OCI-M1 (cell line): ENCODE measurements at regions not wholly inside any gene's neighbourhood (a gene's known extent, or its start where the extent isn't known, plus 50 kb on each side); places are given as distances from the start of the nearest gene placed in this dataset.

ENCODE experiments used
- DNase-seq: peaks from one replicate; lab custom pipeline; 2025; lab: John Stamatoyannopoulos, UW

DNA sequence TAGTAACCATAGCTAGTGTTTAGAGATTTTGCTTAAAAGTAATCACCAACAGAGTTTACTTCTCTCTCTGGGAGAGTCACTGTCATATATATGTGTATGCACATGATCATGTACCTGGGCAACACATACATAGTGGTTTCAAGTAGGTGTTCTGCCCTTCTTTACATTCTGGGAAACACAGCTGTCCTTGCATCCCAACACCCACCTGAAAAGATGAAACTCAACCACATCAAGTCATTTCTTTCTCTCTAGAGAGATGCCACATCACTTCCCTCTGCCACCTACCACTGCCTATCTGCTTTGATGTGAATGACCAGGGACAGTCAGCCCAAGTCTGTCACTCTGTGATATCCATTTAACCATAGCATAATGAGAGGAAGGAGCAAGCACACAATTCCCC is 155.8 kb upstream of the GADL1 start:
- no peak for DNase-seq

- no peak for DNase-seq
Measured at GRCh38 chr3:31051226-31051625, 156.8 kb upstream of the GADL1 start.

DNA sequence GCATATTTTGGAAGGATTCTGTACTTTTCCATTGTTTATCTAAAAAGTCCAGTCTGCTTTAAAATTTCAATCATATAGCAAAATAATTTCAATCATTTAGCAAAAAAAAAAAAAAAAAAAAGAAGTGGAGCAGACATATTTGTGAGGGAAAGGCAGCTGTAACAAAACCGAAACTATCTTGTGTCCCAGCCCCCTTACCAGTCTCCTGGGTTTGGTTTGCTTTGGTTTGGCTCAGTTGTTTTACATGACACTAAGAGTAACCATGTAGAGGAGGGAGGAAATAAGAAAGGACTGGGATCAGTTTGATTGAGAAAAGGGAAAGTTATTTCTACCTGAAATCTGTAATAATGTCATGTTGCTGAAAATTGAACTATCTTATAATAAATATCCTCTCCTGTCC is 158.8 kb upstream of the GADL1 start:
- DNase-seq: peak; percentile 61

- no peak for DNase-seq
Measured at GRCh38 chr3:31054032-31054431, 159.6 kb upstream of the GADL1 start.

DNA sequence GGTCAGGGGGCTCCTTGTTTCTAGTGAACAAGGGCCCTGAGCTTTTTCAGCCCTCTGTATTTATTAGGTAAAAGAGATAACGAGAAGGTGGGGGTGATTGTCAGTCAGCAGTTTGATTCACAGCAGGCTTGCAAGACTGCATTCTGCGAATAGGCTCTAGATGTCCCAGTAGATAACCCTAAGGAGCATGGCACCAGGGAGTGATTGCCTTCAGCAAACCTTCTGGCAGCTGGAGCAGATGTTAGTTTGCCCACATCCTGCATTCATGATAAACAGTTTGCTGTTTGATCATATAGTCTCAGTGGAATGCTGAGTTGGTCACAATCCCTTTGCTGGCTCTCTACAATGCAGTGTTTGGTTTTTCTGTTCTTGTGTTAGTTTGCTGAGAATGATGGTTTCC is 161.3 kb upstream of the GADL1 start:
- no peak for DNase-seq

DNA sequence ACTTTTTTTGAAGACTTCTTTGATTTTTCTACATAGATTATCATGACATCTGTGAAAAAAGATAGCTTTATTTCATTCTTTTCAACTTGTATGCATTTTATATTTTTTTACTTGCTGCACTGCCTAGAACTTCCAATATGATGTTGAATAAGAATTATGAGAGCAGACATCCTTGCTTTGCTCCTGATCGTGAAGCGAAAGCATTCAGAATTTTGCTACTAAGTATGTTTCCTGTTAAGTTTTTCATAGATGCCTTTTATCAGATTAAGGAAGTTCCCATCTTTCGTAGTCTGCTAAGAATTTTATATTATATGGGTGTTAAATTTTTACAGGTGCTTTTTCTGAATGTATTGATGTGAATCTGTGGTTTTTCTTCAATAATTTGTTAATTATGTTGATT is 163.4 kb upstream of the GADL1 start:
- DNase-seq: no peak

- no peak for DNase-seq
Measured at GRCh38 chr3:31064021-31064420, 169.6 kb upstream of the GADL1 start.

- DNase-seq: no peak
Measured at GRCh38 chr3:31065765-31066164, 171.3 kb upstream of the GADL1 start.

- DNase-seq: no peak
Measured at GRCh38 chr3:31067004-31067403, 172.5 kb upstream of the GADL1 start.

GRCh38 chr3:31075471-31075870 is 181.0 kb upstream of the GADL1 start:
- no peak for DNase-seq

GRCh38 chr3:31075876-31076275 is 181.4 kb upstream of the GADL1 start:
- no peak for DNase-seq

DNA sequence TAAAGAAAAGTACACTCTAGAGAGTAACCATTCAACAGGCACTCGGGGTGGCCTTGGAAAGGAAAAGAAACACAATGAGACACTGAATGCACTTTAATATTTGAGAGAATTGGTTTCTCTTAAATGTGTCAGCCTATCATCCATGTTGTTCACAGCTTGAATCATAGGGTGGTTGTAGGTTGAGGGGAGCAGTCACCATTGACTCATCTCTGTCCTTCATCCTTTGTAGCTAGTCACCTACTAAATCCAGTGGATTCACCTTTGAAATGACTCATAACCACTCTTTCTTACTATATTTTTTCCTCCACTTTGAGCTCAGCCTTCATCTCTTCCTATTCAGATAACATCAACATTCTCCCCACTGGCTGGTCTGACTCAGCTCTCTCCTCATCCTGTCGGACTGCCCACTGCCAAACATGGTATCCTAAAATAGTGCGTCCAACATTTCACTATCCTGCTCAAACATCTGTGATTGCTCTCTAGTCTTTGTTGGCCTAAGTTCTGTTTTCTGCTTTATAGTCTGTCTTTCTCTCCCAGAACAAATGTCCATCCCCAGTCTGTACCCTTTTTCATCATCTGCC is 182.7 kb upstream of the GADL1 start:
- peak; percentile 73 for DNase-seq

GRCh38 chr3:31077826-31078225 is 183.4 kb upstream of the GADL1 start:
- DNase-seq: no peak

DNA sequence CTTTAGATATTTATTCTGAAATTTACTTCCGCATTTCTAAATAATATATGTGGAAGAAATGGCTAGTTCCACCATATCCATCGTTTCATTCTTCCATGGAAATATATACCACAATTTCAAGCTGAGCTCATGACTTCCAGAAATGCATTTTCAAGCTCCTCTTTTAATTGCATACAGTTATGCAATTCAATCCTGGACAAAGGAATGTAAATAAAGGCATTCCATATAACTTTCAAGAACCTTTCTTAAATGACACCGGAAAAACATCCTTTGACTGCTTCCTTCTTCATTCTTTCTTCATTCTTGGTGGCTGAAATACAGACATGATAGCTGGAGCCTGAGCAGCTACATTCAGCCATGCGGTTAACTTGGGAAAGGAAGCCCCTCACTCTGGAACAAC is 185.2 kb upstream of the GADL1 start:
- DNase-seq: no peak

DNA sequence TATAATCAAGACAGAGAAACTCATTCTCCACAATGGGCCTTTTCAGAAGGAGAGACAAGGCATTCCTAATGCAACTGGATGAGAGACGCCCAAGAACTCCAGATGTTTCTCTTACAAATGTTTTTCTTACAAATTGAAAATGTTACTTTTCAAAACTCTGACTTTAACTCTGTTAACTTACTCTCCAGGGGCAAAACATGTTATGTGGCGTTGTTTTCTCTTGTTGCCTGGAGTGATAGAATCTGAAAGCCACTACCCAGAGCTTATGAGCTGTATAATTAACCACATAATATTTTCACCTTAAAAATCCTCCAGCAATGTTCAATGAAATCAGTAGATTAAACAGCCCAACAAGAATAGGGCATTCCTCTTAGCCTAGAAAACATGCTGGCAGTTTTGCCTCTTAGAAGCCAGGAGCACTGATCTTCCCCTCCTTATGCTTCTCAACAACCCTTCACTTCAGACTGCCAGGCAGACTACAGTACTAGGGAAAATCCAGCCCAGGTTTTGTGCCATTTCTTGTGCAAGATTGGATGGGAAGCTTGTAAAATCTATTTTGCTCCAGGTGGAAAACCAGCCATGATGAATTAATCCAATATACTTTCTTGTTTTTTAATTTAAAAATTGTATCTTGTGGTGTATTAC is 186.7 kb upstream of the GADL1 start:
- no peak for DNase-seq

DNA sequence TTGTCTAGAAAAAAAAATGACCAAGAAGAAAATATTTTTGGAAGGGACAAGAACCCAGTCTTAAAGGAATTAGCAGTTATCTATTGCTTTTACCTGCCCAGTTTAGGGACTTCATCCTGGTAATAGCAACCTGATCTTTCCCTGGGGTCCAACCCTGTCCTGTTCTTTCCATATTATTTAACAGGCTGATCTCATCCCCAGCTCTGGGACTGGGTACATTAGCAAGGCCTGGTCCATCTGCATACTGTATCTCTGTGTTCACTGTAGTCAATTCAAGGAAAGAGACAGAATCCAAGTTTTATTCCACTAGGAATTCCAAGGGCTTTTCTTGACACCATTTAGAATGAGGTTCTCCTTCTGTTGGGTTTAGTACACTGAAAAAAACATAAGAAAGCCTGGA is 191.7 kb upstream of the GADL1 start:
- DNase-seq: no peak

DNA sequence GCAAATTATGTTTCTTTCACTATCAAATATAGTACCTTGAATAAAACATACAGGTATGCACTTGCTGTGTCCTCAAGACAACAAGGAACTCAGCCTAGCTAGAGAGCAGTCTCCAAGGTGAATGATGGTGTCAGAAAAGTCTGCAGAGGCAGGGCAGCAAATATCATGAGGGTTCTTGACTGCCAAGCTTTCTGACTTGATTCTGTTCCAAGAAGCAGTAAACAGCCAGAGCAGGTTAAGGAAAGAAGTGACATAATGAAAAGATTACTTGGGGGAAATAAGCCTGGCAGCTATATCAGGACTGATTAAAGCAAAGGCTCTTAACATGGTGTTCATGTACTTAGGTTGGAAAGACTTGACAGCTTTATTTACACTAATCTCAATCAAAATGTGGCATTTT is 192.2 kb upstream of the GADL1 start:
- DNase-seq: peak; percentile 4

DNA sequence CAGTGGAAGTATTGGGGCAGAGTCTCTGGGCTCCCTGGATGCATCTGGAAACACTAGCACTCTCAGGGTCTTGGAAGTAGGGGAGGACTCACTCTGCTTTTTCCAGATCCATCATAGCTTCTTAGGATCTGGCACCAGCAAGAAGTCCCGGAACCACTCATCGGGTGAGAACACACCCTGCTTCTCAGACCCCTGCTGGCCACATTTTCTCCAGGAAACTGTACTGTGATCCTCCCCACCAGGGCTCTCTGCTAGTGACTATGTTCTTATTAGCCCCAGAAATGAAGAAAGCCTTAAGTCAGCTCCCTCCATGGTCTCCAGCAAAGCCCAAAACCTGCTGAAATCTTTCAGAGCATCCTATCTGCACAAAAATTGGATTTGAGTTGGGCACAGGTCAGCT is 197.3 kb upstream of the GADL1 start:
- no peak for DNase-seq

- DNase-seq: no peak
Measured at GRCh38 chr3:31092748-31093589, 198.5 kb upstream of the GADL1 start.

DNA sequence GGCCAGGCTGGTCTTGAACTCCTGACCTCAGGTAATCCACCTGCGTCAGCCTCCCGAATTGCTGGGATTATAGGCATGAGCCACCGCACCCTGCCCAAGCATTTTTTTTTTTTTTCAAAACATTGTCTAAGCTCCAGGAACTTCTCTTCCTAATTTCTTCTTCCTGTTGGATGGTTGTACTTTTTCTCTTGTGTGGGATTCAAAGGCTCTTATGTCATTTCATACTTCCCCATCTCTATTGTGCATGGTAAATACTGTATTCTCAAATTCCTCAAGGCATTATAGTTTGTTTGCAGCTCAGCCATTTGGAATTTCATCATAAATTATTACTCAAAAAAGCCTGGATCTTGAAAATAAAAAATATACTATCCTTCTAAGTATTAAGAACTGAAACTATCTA is 199.1 kb upstream of the GADL1 start:
- no peak for DNase-seq

- no peak for DNase-seq
Measured at GRCh38 chr3:31094048-31094447, 199.6 kb upstream of the GADL1 start.

DNA sequence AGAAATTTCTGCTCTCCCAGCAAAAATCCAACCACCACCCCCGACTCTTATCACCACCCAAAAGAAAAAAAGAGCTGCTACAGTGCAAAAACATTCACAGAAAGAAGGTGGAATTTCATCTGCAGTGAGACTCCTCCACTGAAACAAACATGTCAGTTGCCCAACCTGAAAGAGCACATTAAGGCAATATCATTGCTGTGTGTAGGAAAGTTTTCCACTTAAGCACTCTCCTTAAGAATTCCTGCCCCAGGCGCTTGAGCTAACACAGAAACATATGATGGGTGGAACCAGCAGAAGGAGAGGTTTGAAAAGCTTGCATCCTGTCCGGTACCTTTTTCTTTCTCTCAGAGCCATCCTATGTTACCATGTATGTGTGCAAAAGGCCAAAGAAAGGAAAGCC is 200.8 kb upstream of the GADL1 start:
- no peak for DNase-seq

DNA sequence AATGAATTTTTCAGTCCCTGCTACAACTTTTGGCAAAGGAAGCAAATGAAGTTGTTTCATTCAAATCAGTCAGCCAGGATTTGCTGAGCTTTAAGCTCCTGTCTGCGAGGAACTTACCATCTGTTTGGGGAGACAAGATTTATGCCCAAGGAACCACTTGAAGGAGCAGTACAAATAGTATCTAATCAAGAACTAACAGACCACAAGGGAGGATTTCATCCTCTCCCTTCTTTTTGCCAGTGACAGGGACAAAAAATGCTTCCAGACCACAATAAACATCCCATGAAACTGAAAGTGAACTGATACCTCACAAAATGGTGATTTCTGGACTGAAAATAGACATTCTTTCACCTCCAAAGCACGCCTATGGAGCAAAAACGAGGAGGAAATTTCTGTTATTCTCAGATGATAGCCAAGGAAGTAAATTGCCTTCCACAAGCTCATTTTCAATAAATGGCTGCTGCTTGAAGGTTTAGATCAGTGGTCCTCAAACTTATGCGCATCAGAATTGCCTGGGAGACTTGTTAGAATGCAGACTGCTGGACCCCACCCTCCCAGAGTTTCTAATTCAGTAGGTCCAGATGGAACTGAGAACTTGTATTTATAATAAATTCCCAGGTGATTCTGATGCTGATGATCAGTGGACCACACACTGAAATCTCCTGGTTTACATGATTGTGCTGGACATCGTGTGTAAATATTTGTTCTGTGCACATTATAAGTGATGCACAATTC is 202.4 kb upstream of the GADL1 start:
- DNase-seq: peak; percentile 89
